ENCODE measurements at regions not wholly inside any gene's neighbourhood (a gene's known extent, or its start where the extent isn't known, plus 50 kb on each side); places are given as distances from the start of the nearest gene placed in this dataset.
"Not testable (repeated sequence)": the region's sequence is repeated elsewhere in the genome, so short reads cannot be mapped to it uniquely, and the experiment has no call there.

DNA sequence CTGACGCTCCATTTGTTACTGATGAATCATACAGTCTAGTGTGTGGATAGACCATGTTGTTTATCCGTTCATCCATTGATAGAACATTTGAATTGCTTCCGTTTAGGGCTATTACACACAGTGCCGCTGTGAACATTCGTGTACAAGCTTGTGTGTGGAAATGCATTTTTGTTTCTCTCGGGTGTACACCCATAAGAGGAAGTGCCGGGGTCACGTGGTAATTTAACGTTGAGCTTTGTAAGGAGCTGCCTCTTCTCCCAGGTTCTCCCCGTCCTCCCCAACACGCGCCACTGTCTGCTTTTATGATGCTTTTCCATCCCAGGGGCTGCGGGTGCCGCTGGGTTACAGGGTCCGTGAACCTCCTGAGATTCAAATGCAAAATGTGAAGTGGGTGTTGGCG is 142.3 kb downstream of the IGLL1 start:
- no peak for DNase-seq (ENCODE audit: low spot score)

GRCh38 chr22:23437107-23437395 is 143.0 kb downstream of the IGLL1 start:
- not testable (repeated sequence) for DNase-seq (ENCODE audit: low spot score)

DNA sequence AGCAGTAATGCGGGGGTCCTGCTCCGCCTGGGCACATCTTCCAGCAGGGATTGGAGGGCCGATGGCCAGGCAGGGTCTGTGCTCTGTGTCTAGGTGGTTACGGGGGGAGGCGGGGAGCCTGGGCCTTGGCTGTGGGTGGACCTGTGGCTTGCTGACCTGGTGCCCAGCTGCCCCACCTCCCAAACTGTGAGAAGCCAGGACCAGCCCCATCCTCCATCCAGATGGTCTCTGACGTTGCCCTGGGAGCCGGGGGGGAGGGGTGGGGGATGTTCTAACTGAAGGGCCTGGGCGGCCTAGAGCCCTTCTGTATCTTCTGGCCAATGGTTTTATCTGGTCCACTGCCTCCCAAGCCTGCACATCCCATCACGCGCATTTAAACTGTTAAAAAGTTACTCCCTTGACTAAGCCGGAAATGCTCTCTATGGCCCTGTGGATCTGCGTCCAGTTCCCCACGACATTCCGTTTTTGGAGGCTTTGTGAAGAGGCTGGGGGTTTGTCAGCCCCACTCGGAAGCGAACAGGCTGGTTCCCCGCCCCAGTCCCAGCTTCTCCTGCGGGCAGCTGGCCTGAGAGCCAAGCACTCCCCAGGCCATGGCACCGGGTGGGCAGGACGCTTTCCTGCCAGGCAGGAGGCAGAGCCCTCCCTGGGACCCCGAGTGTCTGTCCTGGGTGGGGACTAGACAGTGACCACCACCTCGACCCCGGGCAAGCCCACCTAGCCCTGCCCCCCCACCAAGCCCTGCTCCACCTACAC is 143.6 kb downstream of the IGLL1 start:
- not testable (repeated sequence) for DNase-seq (ENCODE audit: low spot score)

DNA sequence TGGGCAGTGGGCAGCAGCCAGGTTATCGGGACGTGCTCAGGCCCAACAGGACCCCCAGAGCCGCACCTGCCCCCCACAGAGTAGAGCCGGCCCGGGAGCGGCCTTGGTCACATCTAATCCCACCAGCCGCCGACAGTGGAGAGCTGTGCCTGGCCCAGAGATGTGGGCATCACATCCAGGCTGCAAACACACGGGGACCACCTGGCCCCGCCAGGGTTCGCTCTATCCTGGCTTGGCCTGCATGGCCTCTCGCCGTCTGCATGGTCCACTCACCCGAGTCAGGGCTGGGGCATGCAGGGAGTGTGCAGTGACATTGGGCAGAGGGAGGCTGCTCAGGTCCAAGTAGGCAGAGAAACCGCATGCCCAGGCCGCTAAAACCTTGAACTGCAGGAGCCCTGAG is 144.9 kb downstream of the IGLL1 start:
- not testable (repeated sequence) for DNase-seq (ENCODE audit: low spot score)

DNA sequence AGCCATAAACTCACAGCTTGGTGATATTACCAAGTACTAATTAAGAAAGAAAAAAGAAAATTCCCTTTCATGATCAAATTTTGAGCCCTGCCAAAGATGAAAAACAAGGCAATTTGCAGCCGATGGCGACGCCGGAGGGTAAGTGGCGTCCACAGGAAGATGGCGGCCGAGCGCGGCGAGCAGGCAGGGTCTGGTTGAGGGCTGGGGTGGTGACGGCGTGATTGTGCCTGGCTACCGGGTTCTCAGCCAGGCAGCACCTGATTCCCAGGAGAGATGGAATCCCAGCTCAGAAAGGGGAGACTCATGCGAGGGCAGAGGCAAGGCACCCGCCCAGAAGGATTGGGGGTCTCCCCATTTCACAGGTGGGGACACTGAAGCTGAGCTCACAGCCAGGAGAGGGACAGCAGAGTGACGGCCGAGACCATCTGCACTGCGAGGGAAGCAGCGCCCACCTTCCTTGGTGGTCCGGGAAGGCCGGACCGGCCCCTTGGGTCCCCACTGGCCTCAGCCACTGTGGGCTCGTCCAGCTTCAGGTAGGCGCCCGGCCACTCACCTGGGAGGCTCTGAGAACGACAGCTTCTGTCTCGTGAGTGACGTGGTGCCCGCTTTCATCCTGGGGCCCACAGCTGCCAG is 145.8 kb downstream of the IGLL1 start:
- not testable (repeated sequence) for DNase-seq (ENCODE audit: low spot score)

DNA sequence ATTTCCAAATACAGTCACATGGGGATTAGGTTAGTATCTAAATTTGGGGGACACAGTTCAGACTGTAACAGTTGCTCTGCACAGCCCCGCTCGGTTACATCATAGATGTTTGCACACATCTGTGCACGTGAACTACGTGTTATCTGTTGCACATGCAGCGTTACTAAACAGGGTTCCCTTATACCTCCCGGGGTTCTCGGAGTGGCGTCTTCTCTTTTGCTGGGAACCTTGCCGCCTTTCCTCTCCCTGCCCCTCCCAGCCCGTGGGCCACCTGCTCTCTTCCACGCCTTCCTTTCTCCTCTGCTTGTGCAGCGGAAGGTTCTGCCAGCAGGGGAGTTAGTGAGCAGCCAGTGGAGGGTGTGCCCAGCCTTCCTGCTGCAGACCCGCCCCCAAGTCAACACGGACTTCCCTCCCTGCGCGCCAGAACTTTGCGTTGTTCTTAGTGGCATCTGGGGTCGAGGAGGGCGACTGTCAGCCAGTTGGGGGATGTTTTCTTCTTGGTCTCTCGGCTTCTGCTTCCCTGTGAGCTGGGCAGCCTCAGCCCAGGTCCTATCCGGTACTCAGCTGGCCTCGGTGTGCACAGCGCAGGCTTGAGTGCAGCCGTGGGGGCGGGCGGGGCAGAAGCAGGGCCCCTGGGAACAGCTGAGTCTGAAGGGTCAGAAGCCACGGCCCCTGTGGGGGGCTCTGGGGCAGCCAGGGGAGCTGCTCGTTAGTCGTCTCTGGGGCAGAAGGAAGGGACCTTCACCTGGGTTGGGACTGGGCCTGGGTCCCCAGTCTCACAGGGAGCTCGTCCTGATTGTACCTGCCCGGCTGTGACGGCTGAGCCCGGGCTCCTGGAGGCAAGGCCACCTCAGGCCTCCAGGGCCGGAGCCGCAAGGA is 146.7 kb downstream of the IGLL1 start:
- DNase-seq (ENCODE audit: low spot score) = not testable (repeated sequence)

DNA sequence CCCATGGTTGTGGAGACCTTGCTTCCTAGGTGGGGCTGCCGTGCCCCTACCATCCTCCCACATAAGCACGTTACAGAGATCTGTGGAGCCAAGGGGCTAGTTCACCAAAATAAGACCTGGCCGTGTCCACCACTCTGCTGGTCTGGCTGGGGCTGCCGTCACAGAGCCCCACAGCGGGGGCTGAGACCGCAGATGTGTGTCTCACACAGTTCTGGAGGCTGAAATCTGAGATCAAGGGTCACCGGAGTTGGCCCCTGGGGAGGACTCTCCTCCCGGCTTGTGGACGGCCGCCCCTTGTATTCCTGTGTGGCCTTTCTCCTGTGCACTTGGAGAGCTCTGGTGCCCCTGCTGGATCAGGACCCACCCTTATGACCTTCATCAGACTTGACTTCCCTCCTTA is 147.4 kb downstream of the IGLL1 start:
- not testable (repeated sequence) for DNase-seq (ENCODE audit: low spot score)

DNA sequence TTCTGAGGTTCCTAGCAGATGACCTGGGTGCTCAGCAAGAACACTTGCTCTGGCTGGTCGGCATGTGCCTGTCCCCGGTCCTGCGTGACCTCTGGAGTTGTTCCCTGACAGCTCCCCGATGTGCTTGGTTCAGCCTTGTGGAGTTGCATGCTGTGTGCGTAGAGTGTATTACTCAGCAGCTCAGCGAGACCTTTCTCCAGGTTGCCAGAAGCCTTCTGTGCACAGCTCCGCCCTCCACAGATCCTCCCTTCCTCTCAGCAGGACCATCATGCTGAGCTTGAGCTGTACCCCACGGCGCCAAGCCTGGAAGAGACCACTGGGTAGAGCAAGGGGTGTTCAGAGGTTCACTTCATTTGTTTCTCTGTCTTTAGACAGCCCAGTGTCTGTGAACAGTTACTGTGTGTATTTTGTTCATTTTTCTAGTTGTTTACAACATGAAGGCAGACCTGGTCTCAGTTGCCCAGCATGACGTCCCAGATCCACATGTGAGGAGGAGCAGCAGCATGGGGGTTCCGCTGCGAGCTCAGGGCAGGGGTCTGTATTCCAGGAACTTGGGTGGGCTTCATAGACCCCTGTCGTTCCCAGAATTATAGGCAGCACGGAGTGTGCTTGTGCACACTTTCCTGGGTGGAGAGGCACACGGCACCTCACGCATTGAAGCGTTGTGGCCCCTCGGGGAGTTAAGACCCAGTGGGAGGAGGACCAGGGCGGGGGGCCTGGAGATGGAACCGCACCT is 148.6 kb downstream of the IGLL1 start:
- no peak for DNase-seq (ENCODE audit: low spot score)

- DNase-seq (ENCODE audit: low spot score) = not testable (repeated sequence)
These were observed 155.5 kb downstream of the IGLL1 start for GRCh38 chr22:23424551-23425068.

- DNase-seq (ENCODE audit: low spot score) = no peak
These were observed 156.1 kb downstream of the IGLL1 start for GRCh38 chr22:23424031-23424430.

GRCh38 chr22:23422281-23422680 is 157.8 kb downstream of the IGLL1 start:
- DNase-seq (ENCODE audit: low spot score) = not testable (repeated sequence)

DNA sequence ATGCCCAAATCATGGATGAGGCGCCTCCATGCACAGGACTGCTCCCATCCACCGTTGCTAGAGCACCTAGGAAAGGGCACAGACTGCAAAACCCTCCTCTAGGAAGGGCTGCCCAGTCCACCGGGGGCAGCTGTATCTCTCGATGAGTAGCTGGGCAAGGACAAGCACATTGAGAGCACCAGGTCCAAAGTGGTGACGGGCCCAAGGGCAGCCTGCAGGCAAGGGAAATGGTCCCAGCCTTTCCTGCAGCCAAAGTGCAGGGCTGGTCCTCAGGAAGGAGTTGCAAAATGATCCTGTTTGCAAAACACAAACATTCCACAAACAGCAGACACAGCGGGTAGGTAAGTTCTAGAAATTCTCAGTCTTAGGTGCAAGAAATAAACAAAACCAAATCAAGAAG is 158.8 kb downstream of the IGLL1 start:
- not testable (repeated sequence) for DNase-seq (ENCODE audit: low spot score)

- DNase-seq (ENCODE audit: low spot score) = no peak
These were observed 160.2 kb downstream of the IGLL1 start for GRCh38 chr22:23419931-23420330.

DNA sequence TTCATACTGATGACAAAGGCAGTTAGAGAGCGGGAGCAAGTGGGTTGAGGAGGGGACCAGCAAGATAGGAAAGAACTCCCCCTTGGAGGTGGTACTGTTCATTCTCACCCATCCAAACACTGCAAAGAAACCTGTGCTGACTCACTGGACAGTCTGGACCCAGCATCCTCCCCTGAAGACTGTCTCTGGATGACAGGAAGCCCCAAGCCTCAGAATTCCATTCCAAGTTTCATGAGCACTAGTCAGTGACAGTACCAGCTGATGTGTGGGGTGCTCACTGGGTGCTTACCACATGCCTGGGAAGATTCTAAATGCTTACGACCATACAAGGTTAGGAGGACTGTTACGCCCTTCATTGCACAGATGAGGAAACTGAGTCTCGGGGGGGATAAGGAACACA is 160.9 kb downstream of the IGLL1 start:
- no peak for DNase-seq (ENCODE audit: low spot score)

DNA sequence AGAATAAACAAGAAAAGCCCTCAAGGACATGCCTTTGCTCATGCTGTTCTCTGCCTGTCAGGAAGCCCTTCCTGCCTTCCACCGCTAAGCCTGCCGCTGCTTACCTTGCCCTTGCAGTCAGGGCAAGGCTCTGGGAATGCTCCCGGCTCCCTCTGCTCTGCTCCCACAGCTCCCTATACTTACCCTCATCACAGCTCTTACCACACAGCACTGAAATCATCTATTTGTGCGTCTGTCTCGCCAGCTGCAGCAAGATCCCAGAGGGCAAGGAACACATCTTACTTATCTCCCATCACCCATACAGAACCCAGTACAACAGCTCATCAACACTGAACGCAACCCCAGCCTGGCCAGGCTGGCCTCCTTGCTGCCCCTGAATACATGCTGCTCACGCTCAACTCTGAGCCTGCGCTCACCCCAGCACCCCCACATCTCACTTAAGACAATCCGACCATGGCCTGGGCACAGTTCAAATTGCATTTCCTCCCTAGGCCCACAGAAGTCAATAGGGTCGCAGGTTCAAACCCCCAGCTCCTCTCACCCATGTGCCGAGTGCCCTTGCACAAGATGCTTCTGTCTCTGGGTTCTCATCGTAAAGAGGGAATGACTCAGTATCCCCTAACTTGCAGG is 161.8 kb downstream of the IGLL1 start:
- DNase-seq (ENCODE audit: low spot score) = no peak

GRCh38 chr22:23417327-23417726 is 162.8 kb downstream of the IGLL1 start:
- DNase-seq (ENCODE audit: low spot score) = not testable (repeated sequence)

DNA sequence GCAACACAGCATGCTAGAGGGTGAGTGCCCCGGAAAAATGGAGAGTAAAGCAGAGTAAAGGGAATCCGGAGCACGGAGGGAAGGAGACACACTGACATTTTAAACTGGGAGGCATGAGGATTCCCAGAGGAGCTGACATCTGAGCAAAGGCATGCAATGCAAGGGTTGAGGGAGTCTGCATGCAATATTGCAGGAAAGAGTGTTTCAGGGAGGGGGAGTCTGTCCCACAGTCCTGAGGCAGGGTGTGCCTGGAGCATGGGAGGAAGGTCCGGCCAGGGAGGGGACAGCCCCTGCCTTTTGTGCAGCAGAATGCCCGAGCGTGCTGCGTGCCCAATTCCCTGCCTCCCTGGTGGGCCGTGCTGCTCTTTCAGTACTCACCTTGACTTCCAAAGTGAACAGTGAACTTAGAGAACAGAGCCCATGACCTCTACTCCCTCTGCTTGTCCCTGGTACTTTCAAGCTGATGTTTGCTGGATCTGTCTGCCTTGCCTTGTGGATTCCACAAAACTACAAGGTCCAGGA is 163.9 kb downstream of the IGLL1 start:
- not testable (repeated sequence) for DNase-seq (ENCODE audit: low spot score)

DNA sequence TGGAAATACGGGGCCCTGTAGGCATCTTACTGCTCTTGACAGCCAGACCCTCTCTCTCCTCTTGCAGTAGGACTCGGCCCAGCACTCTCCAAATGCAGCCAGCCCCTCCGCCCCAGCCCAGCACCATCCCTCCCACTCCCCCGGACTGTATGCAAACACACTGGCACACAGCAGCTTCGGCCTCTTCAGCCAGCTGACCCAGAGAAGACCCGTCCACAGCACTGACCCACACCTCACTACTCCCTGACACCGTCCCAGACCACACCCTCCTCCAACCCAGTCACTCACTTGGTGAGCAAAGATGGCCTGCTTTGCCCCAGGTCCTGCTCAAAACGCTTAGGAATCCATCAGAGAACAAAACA is 164.6 kb downstream of the IGLL1 start:
- no peak for DNase-seq (ENCODE audit: low spot score)

DNA sequence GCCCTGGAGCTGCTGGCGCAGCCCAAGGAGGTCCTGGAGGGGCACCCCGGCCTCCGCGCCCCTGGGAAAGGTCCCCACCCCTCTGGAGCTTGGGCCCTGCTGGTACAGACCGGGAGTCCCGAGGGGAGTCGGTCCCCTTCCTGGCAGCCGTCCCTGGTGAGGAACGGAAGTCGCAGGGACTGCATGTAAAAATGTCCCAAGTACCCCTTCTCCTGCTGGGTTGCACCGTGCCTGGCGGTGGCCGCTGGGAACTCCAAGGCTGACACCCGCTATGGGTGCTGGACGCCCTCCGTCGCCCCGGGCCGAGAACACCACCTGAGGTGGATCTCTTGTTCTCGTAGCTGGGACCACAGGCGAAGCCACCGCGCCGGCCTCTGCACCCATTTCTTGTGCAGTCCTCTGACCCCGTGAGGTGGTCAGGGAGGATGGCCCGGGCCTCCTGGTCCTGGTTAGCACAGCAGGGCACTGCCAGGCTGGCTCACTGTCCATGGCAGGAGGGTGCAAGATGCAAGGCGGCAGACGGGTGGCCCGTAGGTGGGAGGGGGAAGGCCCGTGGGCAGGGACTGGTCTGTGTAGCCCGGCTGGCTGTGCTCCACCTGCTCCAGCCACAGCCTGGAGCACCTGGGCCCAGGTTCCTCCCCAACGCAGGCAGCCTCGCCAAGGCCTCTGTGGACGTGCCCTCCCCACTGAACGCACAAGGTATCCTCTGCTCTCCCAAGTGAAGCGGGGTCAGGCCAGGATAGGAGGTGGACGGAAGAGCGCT is 165.2 kb downstream of the IGLL1 start:
- DNase-seq (ENCODE audit: low spot score) = no peak

DNA sequence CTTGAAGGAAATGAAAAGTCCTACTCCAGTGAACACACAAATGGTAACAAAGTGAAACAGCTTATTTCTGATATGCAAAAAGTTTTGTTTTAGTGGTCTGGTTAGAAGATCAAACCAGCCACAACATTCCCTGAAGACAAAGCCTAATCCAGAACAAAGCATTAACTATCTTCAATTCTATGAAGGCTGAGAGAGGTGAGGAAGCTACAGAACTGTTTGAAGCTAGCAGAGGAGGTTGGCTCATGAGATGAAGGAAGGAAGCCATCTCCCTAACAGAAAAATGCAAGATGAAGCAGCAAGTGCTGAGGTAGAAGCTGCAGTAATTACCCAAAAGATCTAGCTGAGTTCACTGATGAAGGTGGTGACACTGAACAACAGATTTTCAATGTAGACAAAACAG is 168.4 kb downstream of the IGLL1 start:
- no peak for DNase-seq (ENCODE audit: low spot score)

DNA sequence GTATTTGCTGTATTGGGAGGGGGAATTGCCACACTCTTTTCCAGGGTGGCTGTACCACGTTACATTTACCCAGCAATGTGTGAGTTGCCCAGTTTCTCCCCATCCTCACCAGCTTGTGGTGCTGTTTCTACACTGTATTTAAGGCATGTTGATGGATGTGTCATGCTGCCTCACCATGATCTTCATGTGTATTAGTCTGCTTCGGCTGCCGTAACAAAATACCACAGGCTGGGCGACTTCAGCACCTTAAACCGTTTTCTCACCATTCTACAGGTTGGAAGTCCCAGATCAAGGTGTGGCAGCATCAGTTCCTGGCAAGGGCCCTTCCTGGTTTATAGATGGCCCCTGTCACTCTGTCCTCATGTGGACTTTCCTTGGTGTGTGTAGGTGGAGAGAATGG is 169.7 kb downstream of the IGLL1 start:
- no peak for DNase-seq (ENCODE audit: low spot score)

Measured in hematopoietic multipotent progenitor cell treated with erythropoietin and hydrocortisone succinate and interleukin-3 and kit ligand, for 17 days (in vitro differentiated cells).